ENCODE measurements at regions not wholly inside any gene's neighbourhood (a gene's known extent, or its start where the extent isn't known, plus 50 kb on each side); places are given as distances from the start of the nearest gene placed in this dataset.

DNA sequence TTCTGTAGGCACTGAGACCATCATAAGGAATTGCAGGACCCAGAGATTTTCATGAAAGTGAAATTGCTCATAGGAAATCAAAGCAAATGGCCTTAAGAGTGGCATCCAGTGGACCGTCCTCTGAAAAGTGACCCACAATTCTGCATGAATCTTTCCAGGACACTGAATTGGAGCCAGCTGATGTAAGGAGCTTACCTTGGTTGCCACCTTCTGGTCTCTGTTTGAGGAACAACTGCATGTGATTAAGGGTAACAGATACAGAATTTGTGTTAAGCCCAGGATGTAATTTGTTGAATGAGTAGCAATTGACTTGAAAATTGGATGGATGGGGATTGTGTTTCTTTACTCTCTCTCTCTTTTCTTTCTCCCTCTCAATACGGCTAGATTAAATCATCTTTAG is 49.9 kb upstream of the GAS1 start:
- Mint-ChIP-seq H3K27me3 (peaks cover 7% of the 10 kb centered on the region), H3K36me3 (ENCODE audit: low read depth) (no peaks in the 10 kb centered on the region), H3K4me1 (no peaks in the 10 kb centered on the region), H3K27ac (no peak overlapping the region), H3K9me3 (no peaks in the 10 kb centered on the region), H3K4me3 (no peak overlapping the region)
- no peak for ATAC-seq (replicated peaks)

DNA sequence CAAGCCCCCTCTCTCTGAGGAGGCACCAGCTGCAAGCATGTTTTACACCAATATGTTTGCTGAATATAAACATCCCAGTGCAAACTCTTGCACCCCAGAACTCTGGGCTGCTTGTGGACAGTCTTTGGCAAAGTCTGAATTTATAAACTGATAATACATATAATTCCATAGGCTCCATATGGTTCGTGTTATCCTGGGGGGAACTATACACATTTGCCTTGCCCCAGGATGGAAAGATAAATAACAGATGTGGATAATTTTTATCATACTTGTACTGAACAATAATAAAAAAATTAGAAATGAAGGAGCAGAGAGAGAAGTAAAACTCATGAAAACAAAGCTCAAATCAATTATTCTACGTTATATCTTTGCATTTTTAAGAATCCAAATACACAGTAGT is 50.6 kb upstream of the GAS1 start:
- Mint-ChIP-seq H3K27ac (no peak overlapping the region), H3K4me1 (no peaks in the 10 kb centered on the region), H3K4me3 (no peak overlapping the region)

DNA sequence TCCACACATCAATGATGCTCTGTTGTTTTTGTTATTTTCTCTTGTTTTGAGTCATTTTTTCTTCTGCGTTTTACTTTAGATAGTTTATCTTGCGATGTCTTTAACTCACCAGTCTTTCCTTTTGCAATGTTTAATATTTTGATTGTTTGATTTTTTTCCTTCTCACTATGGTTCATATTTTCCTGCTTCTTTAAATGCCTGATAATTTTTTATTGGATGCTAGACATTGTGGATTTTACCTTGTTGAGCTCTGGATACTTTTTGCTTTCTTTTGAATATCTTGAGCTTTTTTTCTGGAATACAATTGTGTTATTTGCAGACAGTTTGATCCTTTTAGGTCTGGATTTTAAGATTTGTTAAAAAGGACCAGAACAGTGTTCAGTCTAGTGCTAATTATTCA is 55.2 kb upstream of the GAS1 start:
- Mint-ChIP-seq H3K4me1 (no peaks in the 10 kb centered on the region), H3K4me3 (no peak overlapping the region), H3K36me3 (ENCODE audit: low read depth) (no peaks in the 10 kb centered on the region), H3K9me3 (peaks cover 4% of the 10 kb centered on the region), H3K27me3 (peaks cover 18% of the 10 kb centered on the region), H3K27ac (no peak overlapping the region)
- ATAC-seq (replicated peaks), result no peak

More for the DNA sequence above, 50.6 kb upstream of the GAS1 start:
- Mint-ChIP-seq H3K9me3 (no peaks in the 10 kb centered on the region), H3K27me3 (peaks cover 12% of the 10 kb centered on the region), H3K36me3 (ENCODE audit: low read depth) (no peaks in the 10 kb centered on the region)
- no peak for ATAC-seq (replicated peaks)

DNA sequence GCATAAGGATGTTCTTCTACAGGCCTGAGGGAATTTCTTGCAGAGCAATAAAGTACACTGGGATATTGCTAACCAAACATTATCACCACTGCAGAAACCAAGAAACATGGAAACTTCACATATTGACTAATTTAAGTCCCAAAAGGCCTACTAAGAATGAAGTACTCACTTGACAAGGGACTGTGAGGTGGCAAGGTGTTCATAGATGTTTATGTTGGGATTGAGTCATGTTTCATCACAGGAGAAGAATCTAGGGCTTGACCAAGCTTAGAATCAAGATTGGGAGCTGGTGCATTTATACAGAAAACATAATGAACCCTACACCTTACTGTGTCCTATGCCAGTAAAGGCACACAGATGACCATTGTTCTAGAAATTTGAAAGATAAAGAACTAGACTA is 56.7 kb upstream of the GAS1 start:
- no peak overlapping the region for H3K27ac Mint-ChIP-seq
- H3K4me3 Mint-ChIP-seq, result no peak overlapping the region
- no peaks in the 10 kb centered on the region for H3K4me1 Mint-ChIP-seq
- no peak for ATAC-seq (replicated peaks)
- H3K27me3 Mint-ChIP-seq, result peaks cover 18% of the 10 kb centered on the region
- H3K9me3 Mint-ChIP-seq, result peaks cover 4% of the 10 kb centered on the region
- H3K36me3 Mint-ChIP-seq (ENCODE audit: low read depth), result no peaks in the 10 kb centered on the region

DNA sequence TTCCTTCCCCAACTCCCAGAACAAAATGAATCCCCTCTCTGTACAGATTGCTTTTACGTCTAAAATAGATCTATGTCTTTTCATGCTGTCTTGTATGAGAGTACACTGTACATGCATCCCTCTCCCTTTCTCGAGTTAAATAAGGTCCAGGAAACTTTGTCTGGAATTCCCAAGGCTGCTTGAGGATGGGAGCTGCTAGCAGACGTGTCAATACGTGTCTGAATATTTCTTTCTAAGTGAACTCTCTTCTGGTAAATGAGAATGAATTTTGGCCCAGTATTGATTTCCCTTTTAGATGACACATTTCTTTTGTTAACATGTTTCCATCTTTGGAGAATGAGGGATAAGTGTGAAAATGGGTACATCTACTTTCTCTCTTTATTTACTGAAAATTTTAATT is 59.6 kb upstream of the GAS1 start:
- H3K4me3 Mint-ChIP-seq, result no peak overlapping the region
- H3K4me1 Mint-ChIP-seq, result no peaks in the 10 kb centered on the region
- no peaks in the 10 kb centered on the region for H3K36me3 Mint-ChIP-seq (ENCODE audit: low read depth)
- H3K27me3 Mint-ChIP-seq, result peaks cover 26% of the 10 kb centered on the region
- peaks cover 4% of the 10 kb centered on the region for H3K9me3 Mint-ChIP-seq
- no peak overlapping the region for H3K27ac Mint-ChIP-seq
- ATAC-seq (replicated peaks), result no peak

DNA sequence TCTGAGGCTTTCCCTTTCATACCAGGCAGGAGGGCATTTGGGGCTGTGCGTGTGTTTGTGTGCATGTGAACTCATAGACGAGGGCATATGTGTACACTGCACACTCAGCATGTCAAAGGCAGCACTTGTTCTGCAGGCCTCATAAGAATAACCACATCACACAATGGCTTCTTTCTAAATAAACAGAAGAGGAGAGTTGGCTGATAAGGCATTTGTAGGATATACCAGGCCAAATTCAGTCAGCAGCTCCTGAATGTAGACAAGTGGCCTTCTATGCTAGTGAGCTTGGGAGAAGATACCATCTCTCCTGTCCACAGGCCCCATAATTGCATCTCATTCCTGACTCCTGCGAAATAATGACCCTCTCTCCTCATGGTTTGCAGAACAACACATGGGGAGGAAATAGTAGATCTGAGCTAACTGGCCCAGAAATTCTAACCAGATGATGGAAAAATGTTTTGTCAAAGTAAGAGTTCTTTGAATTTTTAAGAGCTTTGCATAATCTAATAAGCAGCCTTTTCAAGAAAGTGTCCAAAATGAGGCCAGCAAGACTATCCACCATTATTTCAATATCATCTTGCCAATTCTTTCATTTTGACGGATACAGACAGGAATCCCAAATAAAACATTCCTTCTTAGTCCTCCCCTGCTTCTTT is 60.5 kb upstream of the GAS1 start:
- Mint-ChIP-seq H3K4me1 (no peaks in the 10 kb centered on the region), H3K4me3 (no peak overlapping the region)

DNA sequence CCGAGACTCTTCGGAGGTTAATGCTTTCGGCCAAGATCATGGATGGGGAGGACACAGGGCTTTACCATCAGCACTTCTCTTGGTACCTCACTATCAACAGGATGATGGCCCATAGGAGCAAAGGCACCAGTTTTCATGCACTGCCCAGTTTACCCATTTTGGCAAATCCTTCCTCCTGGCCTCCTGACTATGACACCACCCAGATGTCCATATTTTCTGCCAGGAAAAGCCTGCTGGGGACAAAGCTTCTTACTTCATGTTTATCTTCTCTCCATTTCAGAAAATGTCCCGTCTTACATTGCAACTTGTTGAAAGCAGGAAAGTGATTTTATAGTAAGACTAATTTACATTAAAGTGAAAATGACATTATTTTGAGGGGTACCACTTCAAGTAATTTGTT is 61.4 kb upstream of the GAS1 start:
- peaks cover 14% of the 10 kb centered on the region for H3K27me3 Mint-ChIP-seq
- no peaks in the 10 kb centered on the region for H3K9me3 Mint-ChIP-seq
- H3K4me1 Mint-ChIP-seq, result no peaks in the 10 kb centered on the region
- ATAC-seq (replicated peaks), result no peak
- H3K36me3 Mint-ChIP-seq (ENCODE audit: low read depth), result no peaks in the 10 kb centered on the region
- H3K27ac Mint-ChIP-seq, result no peak overlapping the region
- no peak overlapping the region for H3K4me3 Mint-ChIP-seq

More for the DNA sequence above, 60.5 kb upstream of the GAS1 start:
- Mint-ChIP-seq H3K36me3 (ENCODE audit: low read depth) (no peaks in the 10 kb centered on the region), H3K27ac (no peak overlapping the region), H3K9me3 (peaks cover 4% of the 10 kb centered on the region), H3K27me3 (peaks cover 21% of the 10 kb centered on the region)
- no peak for ATAC-seq (replicated peaks)

DNA sequence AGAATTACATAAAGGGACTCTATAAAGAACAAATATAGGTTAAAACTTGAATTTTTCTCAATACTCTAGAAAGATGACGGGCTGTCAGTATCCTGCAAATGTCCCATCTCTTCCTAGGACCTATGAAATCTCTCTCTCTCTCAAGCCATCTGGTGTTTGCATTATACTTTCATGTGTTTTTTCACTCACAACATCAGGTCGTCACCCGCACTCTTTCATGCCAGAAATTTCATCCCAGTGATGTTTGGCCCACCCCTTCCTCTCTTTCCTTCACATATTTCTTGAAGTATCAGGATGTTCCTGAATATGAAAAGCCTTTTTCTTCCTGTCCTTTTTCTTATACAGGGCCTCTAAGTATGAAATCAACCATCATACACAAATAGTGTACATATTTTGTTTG is 63.3 kb upstream of the GAS1 start:
- H3K4me1 Mint-ChIP-seq, result no peaks in the 10 kb centered on the region
- H3K27me3 Mint-ChIP-seq, result peaks cover 15% of the 10 kb centered on the region
- no peaks in the 10 kb centered on the region for H3K9me3 Mint-ChIP-seq
- H3K36me3 Mint-ChIP-seq (ENCODE audit: low read depth), result no peaks in the 10 kb centered on the region
- no peak for ATAC-seq (replicated peaks)
- no peak overlapping the region for H3K27ac Mint-ChIP-seq
- no peak overlapping the region for H3K4me3 Mint-ChIP-seq

DNA sequence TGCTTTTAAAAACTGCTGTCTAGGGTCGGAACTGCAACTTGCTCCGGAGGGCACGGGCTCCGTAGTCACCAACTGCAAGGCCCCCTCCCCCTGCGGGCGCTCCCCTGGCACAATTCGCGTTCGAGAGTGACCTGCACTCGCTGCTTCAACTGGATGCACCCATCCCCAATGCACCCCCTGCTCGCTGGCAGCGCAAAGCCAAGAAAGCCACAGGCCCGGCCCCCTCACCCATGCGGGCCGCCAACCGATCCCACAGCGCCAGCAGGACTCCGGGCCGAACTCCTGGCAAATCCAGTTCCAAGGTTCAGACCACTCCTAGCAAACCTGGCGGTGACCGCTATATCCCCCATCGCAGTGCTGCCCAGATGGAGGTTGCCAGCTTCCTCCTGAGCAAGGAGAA is 64.2 kb upstream of the GAS1 start:
- Mint-ChIP-seq H3K9me3 (no peaks in the 10 kb centered on the region), H3K4me1 (no peaks in the 10 kb centered on the region), H3K36me3 (ENCODE audit: low read depth) (no peaks in the 10 kb centered on the region), H3K27me3 (peaks cover 15% of the 10 kb centered on the region), H3K27ac (no peak overlapping the region), H3K4me3 (no peak overlapping the region)
- ATAC-seq (replicated peaks), result no peak

DNA sequence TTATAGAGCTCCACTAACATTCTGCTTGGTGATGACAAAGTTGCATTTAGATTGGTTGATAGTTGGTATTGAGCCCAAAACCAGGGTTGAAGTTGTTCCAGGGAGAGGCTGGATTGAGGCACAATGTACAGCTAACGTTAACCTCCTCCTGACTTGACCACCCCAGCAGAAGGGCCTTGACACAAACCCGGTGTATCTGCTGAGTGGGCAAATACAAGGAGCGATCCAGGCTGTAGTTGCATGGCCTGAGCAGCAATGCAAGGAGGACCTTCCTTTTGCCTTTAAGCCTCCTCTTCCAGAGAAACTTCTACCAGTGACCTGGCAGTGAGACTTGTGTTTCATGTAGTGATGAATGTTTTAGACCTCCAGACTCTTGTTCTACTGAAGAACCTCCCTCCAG is 66.2 kb upstream of the GAS1 start:
- H3K36me3 Mint-ChIP-seq (ENCODE audit: low read depth), result no peaks in the 10 kb centered on the region
- H3K27me3 Mint-ChIP-seq, result peaks cover 11% of the 10 kb centered on the region

DNA sequence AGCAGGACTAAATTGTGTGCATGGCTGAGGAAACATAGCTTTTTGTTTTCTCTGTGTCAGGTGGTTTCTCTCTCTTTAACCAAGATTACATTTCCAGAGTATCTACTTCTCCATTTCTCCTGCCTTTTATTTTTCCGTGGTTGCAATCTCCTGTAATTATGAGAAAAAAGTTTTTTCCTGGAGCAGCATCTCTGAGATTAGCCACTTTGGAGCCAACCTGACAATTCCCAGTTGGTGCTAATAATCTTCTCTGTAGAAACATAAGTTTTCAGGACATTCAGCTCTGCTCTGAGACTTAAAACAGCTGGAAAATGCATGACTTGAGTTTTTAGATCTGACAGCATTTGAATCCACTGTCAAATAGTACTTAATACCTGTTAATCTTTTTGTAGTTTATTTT is 67.1 kb upstream of the GAS1 start:
- Mint-ChIP-seq H3K9me3 (no peaks in the 10 kb centered on the region), H3K4me3 (no peak overlapping the region), H3K27ac (no peak overlapping the region), H3K36me3 (ENCODE audit: low read depth) (no peaks in the 10 kb centered on the region), H3K4me1 (no peaks in the 10 kb centered on the region), H3K27me3 (peaks cover 11% of the 10 kb centered on the region)
- ATAC-seq (replicated peaks), result no peak

More for the DNA sequence above, 66.2 kb upstream of the GAS1 start:
- Mint-ChIP-seq H3K4me3 (no peak overlapping the region), H3K27ac (no peak overlapping the region), H3K9me3 (no peaks in the 10 kb centered on the region), H3K4me1 (no peaks in the 10 kb centered on the region)
- ATAC-seq (replicated peaks), result no peak

DNA sequence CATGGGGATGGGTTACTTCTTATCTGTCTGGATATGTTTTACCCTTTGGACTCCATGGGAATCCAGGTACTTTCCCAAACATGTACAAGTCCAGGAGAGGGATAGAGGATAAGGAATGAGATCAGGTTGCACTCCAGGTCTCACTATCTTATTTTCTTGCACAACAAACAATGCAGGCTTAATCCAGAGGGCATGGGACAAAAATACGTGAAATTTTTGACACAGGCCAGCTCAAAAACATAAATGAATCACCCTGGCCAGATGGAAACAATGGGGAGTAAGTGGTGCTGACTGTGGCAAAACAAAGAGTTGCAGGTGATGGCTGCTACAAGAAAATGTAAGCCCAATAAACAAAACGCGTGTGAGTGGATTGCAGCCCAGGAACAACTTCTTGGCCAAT is 69.4 kb upstream of the GAS1 start:
- Mint-ChIP-seq H3K36me3 (ENCODE audit: low read depth) (no peaks in the 10 kb centered on the region), H3K9me3 (no peaks in the 10 kb centered on the region), H3K27me3 (peaks cover 7% of the 10 kb centered on the region), H3K27ac (no peak overlapping the region), H3K4me3 (no peak overlapping the region), H3K4me1 (no peaks in the 10 kb centered on the region)
- ATAC-seq (replicated peaks), result no peak

DNA sequence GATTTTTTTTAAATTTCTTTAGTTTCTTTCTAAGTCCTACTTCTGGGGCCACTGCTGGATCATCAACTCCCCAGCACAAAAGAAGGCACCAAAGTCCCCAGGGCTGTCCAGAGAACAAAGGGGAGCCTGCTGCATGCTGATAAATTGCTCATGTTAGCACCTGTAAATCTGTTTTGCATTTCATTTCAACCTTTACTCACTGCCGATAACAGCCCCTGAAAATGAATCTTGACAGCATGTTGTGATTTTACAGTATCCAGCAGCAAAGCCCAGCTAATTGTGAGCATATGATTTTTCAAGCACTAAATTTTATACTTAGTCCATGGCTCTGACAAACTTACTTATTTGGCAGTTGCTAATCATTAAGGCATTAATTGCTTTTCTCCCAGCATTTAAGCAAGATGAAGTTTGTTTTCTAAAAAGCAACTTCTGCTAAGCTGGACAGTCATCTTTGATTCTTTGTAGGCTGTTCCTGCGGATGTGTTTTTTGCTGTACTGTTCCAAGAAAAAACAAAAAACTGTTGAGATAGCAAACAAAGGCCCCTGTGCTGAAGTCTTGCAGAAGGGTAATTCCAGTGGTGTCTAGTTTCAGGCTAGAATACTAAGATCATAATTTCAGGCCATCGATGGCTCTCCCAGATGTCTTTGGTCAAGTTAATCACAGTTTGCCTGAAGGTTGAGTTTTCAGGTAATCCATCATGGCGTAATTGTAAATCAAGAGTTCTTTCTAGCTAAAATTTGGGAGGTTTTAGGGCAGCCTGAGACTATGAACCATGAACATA is 73.1 kb upstream of the GAS1 start:
- ATAC-seq (replicated peaks), result no peak
- no peaks in the 10 kb centered on the region for H3K4me1 Mint-ChIP-seq
- peaks cover 10% of the 10 kb centered on the region for H3K27me3 Mint-ChIP-seq
- H3K27ac Mint-ChIP-seq, result no peak overlapping the region
- H3K9me3 Mint-ChIP-seq, result no peaks in the 10 kb centered on the region
- H3K4me3 Mint-ChIP-seq, result no peak overlapping the region
- no peaks in the 10 kb centered on the region for H3K36me3 Mint-ChIP-seq (ENCODE audit: low read depth)

DNA sequence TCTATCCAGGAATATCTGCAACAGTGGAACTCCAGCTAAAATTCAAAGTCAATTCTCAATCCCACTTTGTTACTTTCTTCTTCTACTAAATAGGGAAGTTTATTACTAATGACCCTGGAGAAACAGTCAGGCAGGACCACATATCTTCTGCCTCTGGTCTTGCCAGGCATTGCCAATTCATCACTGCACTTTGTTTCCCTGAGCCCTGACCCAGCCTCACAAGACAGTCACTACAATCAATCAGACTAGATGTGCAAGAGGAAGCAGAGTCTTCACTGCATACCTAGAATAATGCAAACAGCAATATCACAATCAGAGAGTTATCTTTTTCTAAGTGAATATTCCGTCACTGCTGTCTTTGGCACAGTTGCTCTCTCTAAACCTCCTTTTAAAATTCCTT is 74.9 kb upstream of the GAS1 start:
- Mint-ChIP-seq H3K9me3 (no peaks in the 10 kb centered on the region), H3K4me3 (no peak overlapping the region), H3K27me3 (peaks cover 15% of the 10 kb centered on the region), H3K27ac (no peak overlapping the region), H3K4me1 (no peaks in the 10 kb centered on the region), H3K36me3 (ENCODE audit: low read depth) (no peaks in the 10 kb centered on the region)
- no peak for ATAC-seq (replicated peaks)

DNA sequence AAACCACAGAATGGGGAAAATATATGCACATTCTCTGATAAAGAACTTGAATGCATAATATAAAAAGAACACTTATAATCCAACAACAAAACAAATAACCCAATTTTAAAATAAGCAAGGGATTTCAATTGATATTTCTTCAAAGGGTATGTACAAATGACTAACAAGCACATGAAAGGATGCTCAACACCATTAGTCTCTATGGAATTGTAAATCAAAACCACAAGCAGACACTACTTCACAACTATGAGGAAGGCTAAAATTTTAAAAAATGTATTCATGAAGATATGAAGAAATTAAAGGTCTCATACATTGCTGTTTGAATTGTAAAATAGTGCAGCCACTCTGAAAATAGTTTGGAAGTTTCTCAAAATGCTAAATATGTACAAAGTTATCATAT is 78.9 kb upstream of the GAS1 start:
- Mint-ChIP-seq H3K9me3 (no peaks in the 10 kb centered on the region), H3K4me3 (no peak overlapping the region), H3K36me3 (ENCODE audit: low read depth) (no peaks in the 10 kb centered on the region), H3K27me3 (peaks cover 17% of the 10 kb centered on the region), H3K27ac (no peak overlapping the region), H3K4me1 (no peaks in the 10 kb centered on the region)
- no peak for ATAC-seq (replicated peaks)
